ENCODE measurements at regions not wholly inside any gene's neighbourhood (a gene's known extent, or its start where the extent isn't known, plus 50 kb on each side); places are given as distances from the start of the nearest gene placed in this dataset.
A peak's percentile ranks its signal among the peaks of the same experiment; 100 is the strongest.

- intact Hi-C loops (cut with DNase I): no loop called here
- no peak overlapping the region for H3K4me3 ChIP-seq
- no peak for TF ChIP-seq CTCF (IDR thresholded peaks at IDR 0.05)
- no peak for DNase-seq
- H3K27ac ChIP-seq: peak overlapping the region; percentile 32 to 77 (median 70)
- H3K4me1 ChIP-seq: peaks cover 15% of the 10 kb centered on the region
- no peaks in the 10 kb centered on the region for H3K36me3 ChIP-seq (replicated peaks in 1 of 2; ENCODE audit: insufficient read depth in 1 of 2, low read depth in 2 of 2)
- no peak for ATAC-seq
- H3K27me3 ChIP-seq: no peaks in the 10 kb centered on the region
- 92 to 93% methylated on average over 1 of the region's 1 CpG for WGBS, 2 donors
- H3K9me3 ChIP-seq: no peaks in the 10 kb centered on the region
These were observed 133.1 kb upstream of the CTAGE1 start for GRCh38 chr18:22550861-22551260.

GRCh38 chr18:22551536-22552151 is 133.9 kb upstream of the CTAGE1 start:
- Histone ChIP-seq H3K4me3 (no peak overlapping the region), H3K27me3 (no peaks in the 10 kb centered on the region), H3K4me1 (peaks cover 15% of the 10 kb centered on the region), H3K36me3 (replicated peaks in 1 of 2; ENCODE audit: insufficient read depth in 1 of 2, low read depth in 2 of 2) (no peaks in the 10 kb centered on the region), H3K9me3 (no peaks in the 10 kb centered on the region), H3K27ac (peak overlapping the region; percentile 32 to 77 (median 70))
- ATAC-seq: peak; percentile 89
- WGBS, 2 donors: 31 to 37% methylated on average over 5 of the region's 5 CpGs
- TF ChIP-seq POLR2A (IDR thresholded peaks at IDR 0.05) (no peak), CTCF (IDR thresholded peaks at IDR 0.05) (no peak)
- peak; percentile 30 to 71 (median 40) for DNase-seq
- intact Hi-C loops (cut with DNase I): no loop called here

GRCh38 chr18:22552254-22552653 is 134.5 kb upstream of the CTAGE1 start:
- 37 to 45% methylated on average over 3 of the region's 3 CpGs for WGBS, 2 donors
- ATAC-seq (no peak), DNase-seq (no peak)
- Histone ChIP-seq H3K27ac (peak overlapping the region in 3 of 4 donors; percentile 69 to 77 (median 72)), H3K9me3 (no peaks in the 10 kb centered on the region), H3K4me1 (peaks cover 15% of the 10 kb centered on the region), H3K27me3 (no peaks in the 10 kb centered on the region), H3K36me3 (replicated peaks in 1 of 2; ENCODE audit: insufficient read depth in 1 of 2, low read depth in 2 of 2) (no peaks in the 10 kb centered on the region), H3K4me3 (no peak overlapping the region)
- no peak for TF ChIP-seq CTCF (IDR thresholded peaks at IDR 0.05)
- TF ChIP-seq POLR2A (IDR thresholded peaks at IDR 0.05): no peak
- intact Hi-C loops (cut with DNase I): no loop called here

GRCh38 chr18:22552899-22553460 is 135.3 kb upstream of the CTAGE1 start:
- DNase-seq (no peak), ATAC-seq (no peak)
- WGBS, 2 donors: 70 to 77% methylated on average over 3 of the region's 3 CpGs
- H3K27ac ChIP-seq: peak overlapping the region in 3 of 4 donors; percentile 69 to 77 (median 72)
- H3K4me1 ChIP-seq: peaks cover 15% of the 10 kb centered on the region
- TF ChIP-seq CTCF (IDR thresholded peaks at IDR 0.05) (no peak), POLR2A (IDR thresholded peaks at IDR 0.05) (no peak)
- no peaks in the 10 kb centered on the region for H3K36me3 ChIP-seq (replicated peaks in 1 of 2; ENCODE audit: insufficient read depth in 1 of 2, low read depth in 2 of 2)
- no peaks in the 10 kb centered on the region for H3K9me3 ChIP-seq
- no peaks in the 10 kb centered on the region for H3K27me3 ChIP-seq
- intact Hi-C loops (cut with DNase I): no loop called here
- H3K4me3 ChIP-seq: no peak overlapping the region

Measured in body of pancreas (tissue), 4 donors.